ENCODE measurements at regions not wholly inside any gene's neighbourhood (a gene's known extent, or its start where the extent isn't known, plus 50 kb on each side); places are given as distances from the start of the nearest gene placed in this dataset.

GRCh38 chr12:77555074-77555473 is 275.6 kb upstream of the NAV3 start:
- no peak overlapping the region for H3K4me3 ChIP-seq
- WGBS, 3 donors = 24 to 74% (median 73%) methylated on average over 4 of the region's 4 CpGs
- H3K27me3 ChIP-seq (ENCODE audit: insufficient read depth in 3 of 3, low read length in 2 of 3) = no peaks in the 10 kb centered on the region
- DNase-seq = no peak
- no peaks in the 10 kb centered on the region for H3K9me3 ChIP-seq
- no peak overlapping the region for H3K27ac ChIP-seq
- TF ChIP-seq CTCF (IDR thresholded peaks at IDR 0.05) = no peak
- no peaks in the 10 kb centered on the region for H3K36me3 ChIP-seq (ENCODE audit: insufficient read depth in 1 of 2, low read depth in 1 of 2)
- H3K4me1 ChIP-seq = no peaks in the 10 kb centered on the region
- intact Hi-C loops (cut with DNase I) = no loop called here
- no peak for ATAC-seq

DNA sequence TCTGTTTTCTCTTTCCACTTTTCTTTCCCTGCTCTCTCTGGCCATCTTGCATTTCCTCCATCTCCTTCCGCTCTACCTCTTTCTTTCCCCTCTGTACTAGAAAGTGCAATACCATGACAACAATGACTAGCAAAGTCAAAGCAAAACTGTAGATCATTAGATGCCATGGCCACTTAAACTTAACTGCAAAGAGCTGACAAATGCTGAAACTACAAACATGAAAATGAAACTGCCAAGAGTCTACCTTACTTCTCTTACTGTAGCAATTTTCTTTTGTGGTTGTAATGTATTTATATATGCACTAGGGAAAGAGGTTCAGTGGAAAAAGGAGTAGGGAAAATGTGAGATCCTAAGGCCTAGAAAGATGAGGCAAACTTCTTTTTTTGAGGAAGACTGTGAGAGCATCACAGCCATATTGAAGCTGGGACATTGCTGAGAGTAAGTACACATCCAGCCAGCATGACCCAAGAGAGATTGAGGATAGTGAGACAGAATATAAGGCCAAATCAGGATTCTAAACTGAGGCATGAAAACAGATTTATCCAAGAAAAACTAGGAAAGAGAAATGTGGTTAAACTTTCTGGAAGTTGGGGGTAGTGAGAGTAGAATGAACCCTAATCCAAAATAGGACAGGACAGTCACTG is 276.6 kb upstream of the NAV3 start:
- H3K27me3 ChIP-seq (ENCODE audit: insufficient read depth in 3 of 3, low read length in 2 of 3) = no peaks in the 10 kb centered on the region
- DNase-seq (no peak), ATAC-seq (no peak)
- H3K9me3 ChIP-seq = no peaks in the 10 kb centered on the region
- WGBS, 3 donors = 92 to 100% (median 96%) methylated on average over 1 of the region's 1 CpG
- TF ChIP-seq CTCF (IDR thresholded peaks at IDR 0.05) = no peak
- H3K4me1 ChIP-seq = no peaks in the 10 kb centered on the region
- intact Hi-C loops (cut with DNase I) = no loop called here
- H3K36me3 ChIP-seq (ENCODE audit: insufficient read depth in 1 of 2, low read depth in 1 of 2) = no peaks in the 10 kb centered on the region
- H3K4me3 ChIP-seq = no peak overlapping the region
- H3K27ac ChIP-seq = no peak overlapping the region

DNA sequence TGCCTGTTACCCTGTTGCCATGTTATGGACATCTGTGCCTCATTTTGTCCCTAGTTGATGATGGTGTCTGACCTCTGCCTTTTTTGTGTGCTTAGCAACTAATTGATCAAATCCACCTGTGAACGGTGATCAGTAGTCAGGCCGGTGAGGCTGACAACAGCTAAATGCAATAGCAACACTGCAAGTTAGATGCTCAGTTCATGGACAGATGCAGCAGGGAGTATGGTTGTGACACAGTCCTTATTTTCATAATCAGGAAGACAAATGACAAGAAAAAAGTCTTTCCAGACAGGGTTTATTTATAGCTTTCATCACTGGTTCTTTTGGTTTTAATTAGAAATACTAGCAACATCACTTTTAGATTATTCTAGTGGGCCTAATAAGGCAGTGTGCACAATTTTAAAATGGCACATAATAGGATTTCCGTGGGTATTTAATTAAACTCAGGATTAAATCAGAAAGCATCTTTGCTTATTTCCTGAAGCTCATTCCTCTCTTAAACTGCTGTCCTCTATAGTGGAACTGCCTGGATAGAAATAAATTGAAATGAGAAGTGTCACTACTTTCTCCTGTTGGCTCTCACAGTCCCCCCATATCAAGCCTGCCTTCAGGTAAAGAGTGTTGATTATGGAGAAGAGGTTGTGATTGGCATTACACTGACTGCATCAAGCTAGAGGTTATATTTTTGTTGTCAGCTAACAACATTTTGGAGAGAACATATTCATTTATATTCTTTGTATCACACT is 281.1 kb upstream of the NAV3 start:
- ATAC-seq (no peak), DNase-seq (no peak)
- 51 to 78% (median 64%) methylated on average over 3 of the region's 3 CpGs for WGBS, 3 donors
- Histone ChIP-seq H3K27ac (no peak overlapping the region), H3K4me1 (no peaks in the 10 kb centered on the region), H3K36me3 (ENCODE audit: insufficient read depth in 1 of 2, low read depth in 1 of 2) (no peaks in the 10 kb centered on the region), H3K4me3 (no peak overlapping the region), H3K9me3 (peaks cover 2% of the 10 kb centered on the region), H3K27me3 (ENCODE audit: insufficient read depth in 3 of 3, low read length in 2 of 3) (no peaks in the 10 kb centered on the region)
- TF ChIP-seq CTCF (IDR thresholded peaks at IDR 0.05) = no peak
- intact Hi-C loops (cut with DNase I) = no loop called here

DNA sequence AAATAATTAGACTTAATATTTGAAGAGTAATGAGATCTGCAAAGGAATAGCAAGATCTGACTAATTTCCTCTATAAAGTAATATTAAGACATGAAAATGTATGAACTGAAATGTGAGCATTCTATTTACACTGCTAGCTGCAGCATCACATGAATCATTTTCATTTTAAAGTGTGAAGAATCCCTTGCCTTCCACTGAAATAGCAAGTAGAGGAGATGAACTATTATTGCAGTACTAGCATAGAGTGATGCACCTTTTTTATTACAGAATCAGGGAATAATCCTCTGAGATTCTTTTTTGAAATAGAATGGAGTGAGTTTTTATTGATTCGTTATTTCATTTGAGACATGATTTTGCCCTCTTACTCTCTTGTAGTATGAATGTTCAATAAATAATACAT is 281.9 kb upstream of the NAV3 start:
- no peaks in the 10 kb centered on the region for H3K36me3 ChIP-seq (ENCODE audit: insufficient read depth in 1 of 2, low read depth in 1 of 2)
- no peak overlapping the region for H3K27ac ChIP-seq
- H3K27me3 ChIP-seq (ENCODE audit: insufficient read depth in 3 of 3, low read length in 2 of 3) = no peaks in the 10 kb centered on the region
- intact Hi-C loops (cut with DNase I) = no loop called here
- peaks cover 7% of the 10 kb centered on the region for H3K9me3 ChIP-seq
- no peak for TF ChIP-seq CTCF (IDR thresholded peaks at IDR 0.05)
- ATAC-seq (no peak), DNase-seq (no peak)
- no peak overlapping the region for H3K4me3 ChIP-seq
- WGBS, 3 donors = 83 to 88% (median 84%) methylated on average over 1 of the region's 1 CpG
- H3K4me1 ChIP-seq = no peaks in the 10 kb centered on the region

Measured in psoas muscle (tissue), 7 donors.